HepG2 (cell line): ENCODE measurements at regions not wholly inside any gene's neighbourhood (a gene's known extent, or its start where the extent isn't known, plus 50 kb on each side); places are given as distances from the start of the nearest gene placed in this dataset.

Experiments used
- ATAC-seq: fragments of 200-7000 bp; cut with Tn5 transposase; 3 replicates; pipeline ENCODE4 v1.9.1; 2020; ENCODE audit warnings: mild to moderate bottlenecking, moderate library complexity
- BruUV-seq: library from RNA; stranded (reverse); fragments of 400-500 nt; replicated peaks from 2 replicates; lab custom pipeline; 2021; lab: Mats Ljungman, UMichigan
- CTCF ChIA-PET: fragments of 300-600 bp; formaldehyde crosslinking; extraction: SDS; loops from one replicate; lab custom pipeline; 2021; ENCODE audit warnings: low total read pairs, inconsistent platforms, low intra/inter-chr PET ratio; lab: Yijun Ruan, JAX
- POLR2A ChIA-PET: fragments of 350-600 bp; sonication (Branson Sonifier 250); formaldehyde crosslinking; loops from one replicate; lab custom pipeline; 2020; ENCODE audit warnings: antibody characterized with exemption, inconsistent platforms; lab: Yijun Ruan, JAX
- DNase-seq: peaks from one replicate; pipeline ENCODE4 v3.0.0-alpha.2; 2015; ENCODE audit warnings: low spot score
- FAIRE-seq: peaks from 3 replicates; lab custom pipeline; 2011; peaks lifted over from hg19 to GRCh38; lab: Jason Lieb, UNC
- H2AFZ ChIP-seq: one replicate; pipeline ENCODE4 v1.6.1; 2011; ENCODE audit warnings: low read length, inconsistent platforms
- H3K27ac ChIP-seq: fragments of 300-600 bp; 3 replicates; pipeline ENCODE4 v1.8.0; 2011; ENCODE audit warnings: mixed run types, mild to moderate bottlenecking, mixed read lengths, low read length, inconsistent platforms; ENCODE audit not compliant: insufficient read depth; ENCODE audit errors: extremely low read length
- H3K27me3 ChIP-seq, 2 experiments: fragments of 200-600 bp in 1 of 2; 2 replicates in 1 of 2; 3 replicates in 1 of 2; pipeline versions ENCODE4 v1.6.0 to v1.8.0; 2011; ENCODE audit warnings: low read length in 2 of 2, mild to moderate bottlenecking in 2 of 2, moderate library complexity in 2 of 2, inconsistent platforms in 1 of 2; ENCODE audit not compliant: insufficient read depth in 2 of 2, control insufficient read depth in 1 of 2
- H3K36me3 ChIP-seq, 2 experiments: fragments of 200-600 bp in 1 of 2; replicated peaks in 1 of 2; 2 replicates in 1 of 2; 3 replicates in 1 of 2; pipeline versions ENCODE4 v1.5.1 to v1.8.0; 2011; ENCODE audit warnings: low read length in 2 of 2, inconsistent platforms in 1 of 2; ENCODE audit not compliant: insufficient read depth in 2 of 2, control insufficient read depth in 1 of 2
- H3K4me1 ChIP-seq: 2 replicates; pipeline ENCODE4 v1.5.1; 2012; ENCODE audit warnings: low read length, inconsistent platforms; ENCODE audit not compliant: insufficient read depth
- H3K4me2 ChIP-seq: 2 replicates; pipeline ENCODE4 v1.6.0; 2011; ENCODE audit warnings: low read depth, low read length, inconsistent platforms
- H3K4me3 ChIP-seq, 3 experiments: fragments of 200-600 bp in 1 of 3; sonication (generic), shearing (Covaris generic) in 1 of 3; replicated peaks in 1 of 3; 2 replicates each; pipeline ENCODE4 v1.5.1; 2011 to 2016; ENCODE audit warnings: low read length in 3 of 3, inconsistent platforms in 2 of 3, low read depth in 2 of 3, mild to moderate bottlenecking in 2 of 3, control low read depth in 1 of 3, mixed read lengths in 1 of 3; ENCODE audit not compliant: insufficient read depth in 1 of 3
- H3K79me2 ChIP-seq: one replicate; pipeline ENCODE4 v1.6.1; 2011; ENCODE audit warnings: low read length, inconsistent platforms; ENCODE audit not compliant: insufficient read depth
- H3K9ac ChIP-seq: 2 replicates; pipeline ENCODE4 v1.6.0; 2011; ENCODE audit warnings: mild to moderate bottlenecking, low read depth, low read length, inconsistent platforms; ENCODE audit not compliant: insufficient read depth
- H3K9me3 ChIP-seq: 2 replicates; pipeline ENCODE4 v1.5.1; 2012; ENCODE audit warnings: mild to moderate bottlenecking, low read length
- H4K20me1 ChIP-seq: 2 replicates; pipeline ENCODE4 v1.6.0; 2011; ENCODE audit warnings: inconsistent platforms, mild to moderate bottlenecking, low read length, moderate library complexity; ENCODE audit not compliant: insufficient read depth
- ASH2L ChIP-seq: fragments of 300-600, 200-600 bp; sonication (generic); IDR thresholded peaks from 2 replicates; pipeline ENCODE4 v1.7.0; 2017; ENCODE audit warnings: low read depth, mild to moderate bottlenecking, moderate library complexity, mixed read lengths, low read length; ENCODE audit not compliant: insufficient read length
- EED ChIP-seq: sonication (generic); formaldehyde crosslinking; IDR thresholded peaks from 2 replicates; pipeline ENCODE4 v1.5.0; 2020; ENCODE audit warnings: mild to moderate bottlenecking, missing genetic modification reagents
- FOXA3 ChIP-seq: IDR thresholded peaks from 2 replicates; pipeline ENCODE4 v1.6.1; 2016; ENCODE audit warnings: missing genetic modification reagents, missing compliant biosample characterization
- GATAD1 ChIP-seq: IDR thresholded peaks from 2 replicates; pipeline ENCODE4 v1.6.1; 2016; ENCODE audit warnings: missing genetic modification reagents, missing compliant biosample characterization
- IRX3 ChIP-seq: sonication (generic); formaldehyde crosslinking; IDR thresholded peaks from 2 replicates; pipeline ENCODE4 v1.8.1; 2023; ENCODE audit warnings: mild to moderate bottlenecking, low read depth, missing genetic modification reagents, borderline replicate concordance
- KAT8 ChIP-seq: IDR thresholded peaks from 2 replicates; pipeline ENCODE4 v1.6.1; 2016; ENCODE audit warnings: missing genetic modification reagents, missing compliant biosample characterization
- KDM5B ChIP-seq: sonication (generic); formaldehyde crosslinking; IDR thresholded peaks from 2 replicates; pipeline ENCODE4 v1.4.0; 2020; ENCODE audit warnings: missing genetic modification reagents, mild to moderate bottlenecking, borderline replicate concordance
- SNAI1 ChIP-seq: sonication (generic); formaldehyde crosslinking; IDR thresholded peaks from 2 replicates; pipeline ENCODE4 v1.5.0; 2020; ENCODE audit warnings: mild to moderate bottlenecking, missing genetic modification reagents, borderline replicate concordance
- TBX3 ChIP-seq: fragments of 450-650 bp; IDR thresholded peaks from 2 replicates; pipeline ENCODE4 v1.6.1; 2017; ENCODE audit warnings: antibody characterized with exemption, mild to moderate bottlenecking, inconsistent platforms, borderline replicate concordance
- ZFP1 ChIP-seq: IDR thresholded peaks from 2 replicates; pipeline ENCODE4 v1.6.1; 2016
- ZNF24 ChIP-seq: fragments of 450-650 bp; IDR thresholded peaks from 2 replicates; pipeline ENCODE4 v1.6.1; 2017; ENCODE audit warnings: antibody characterized with exemption, mild to moderate bottlenecking
- ZNF264 ChIP-seq: sonication (generic); formaldehyde crosslinking; IDR thresholded peaks from 2 replicates; pipeline ENCODE4 v1.4.0; 2020; ENCODE audit warnings: missing genetic modification reagents
- ZNF557 ChIP-seq: sonication (generic); formaldehyde crosslinking; IDR thresholded peaks from 2 replicates; pipeline ENCODE4 v1.4.0; 2020; ENCODE audit warnings: missing genetic modification reagents
- ZNF7 ChIP-seq: IDR thresholded peaks from 2 replicates; pipeline ENCODE4 v1.6.1; 2016; ENCODE audit warnings: missing biosample characterization, missing genetic modification reagents
- ZNF747 ChIP-seq: sonication (generic); formaldehyde crosslinking; IDR thresholded peaks from 2 replicates; pipeline ENCODE4 v1.8.1; 2023; ENCODE audit warnings: missing genetic modification reagents, mild to moderate bottlenecking, borderline replicate concordance
- ZNF780A ChIP-seq: sonication (generic); formaldehyde crosslinking; IDR thresholded peaks from 2 replicates; pipeline ENCODE4 v1.8.0; 2022; ENCODE audit warnings: mild to moderate bottlenecking, missing genetic modification reagents, moderate library complexity
- WGBS: methylation state at CpG from one replicate; pipeline ENCODE4 v1.1.6; 2017; ENCODE audit warnings: low lambda C conversion rate; 5-methylcytosine and 5-hydroxymethylcytosine counted together
- in situ Hi-C: cut with HindIII; loops from 2 replicates; pipeline ENCODE4 v1.10.0; 2017; ENCODE audit warnings: low pct_unique_long_range_greater_than_20kb; ENCODE audit not compliant: extremely low pct_ligation_motif_present
- intact Hi-C: fragments of 100-400 bp; cut with micrococcal nuclease; formaldehyde crosslinking; loops from one replicate; pipeline ENCODE4 v1.10.0; 2022; ENCODE audit not compliant: unreplicated experiment

- Histone ChIP-seq H2AFZ (no peak overlapping the region), H3K27me3 (no peaks in the 10 kb centered on the region), H3K4me3 (no peak overlapping the region), H3K9me3 (no peaks in the 10 kb centered on the region), H3K27ac (no peak overlapping the region), H3K9ac (no peak overlapping the region), H4K20me1 (no peaks in the 10 kb centered on the region), H3K4me1 (peaks cover 7% of the 10 kb centered on the region), H3K79me2 (no peaks in the 10 kb centered on the region), H3K4me2 (no peak overlapping the region), H3K36me3 (no peaks in the 10 kb centered on the region)
- in situ Hi-C loops (no loop called here), intact Hi-C loops (no loop called here)
- DNase-seq: no peak
- 38% methylated on average over 2 of the region's 2 CpGs for WGBS
- FAIRE-seq: no peak
- TF ChIP-seq GATAD1 (CRISPR knock-in tag) (no peak), ZNF264 (CRISPR knock-in tag) (no peak), ZNF557 (no peak), KAT8 (no peak), ZNF7 (CRISPR knock-in tag) (no peak), ASH2L (no peak), KDM5B (CRISPR knock-in tag) (no peak), ZNF780A (CRISPR knock-in tag) (no peak), ZNF747 (CRISPR knock-in tag) (no peak), EED (no peak), SNAI1 (CRISPR knock-in tag) (no peak), FOXA3 (CRISPR knock-in tag) (no peak), ZFP1 (CRISPR knock-in tag) (no peak), IRX3 (CRISPR knock-in tag) (no peak), TBX3 (no peak), ZNF24 (no peak)
- ATAC-seq: no peak
- ChIA-PET POLR2A (no interaction called here), CTCF (no interaction called here)
- BruUV-seq: no TSS peak
Measured at GRCh38 chr6:147825848-147826247, 317.4 kb downstream of the SAMD5 start.
